IPS DF 19.7 (cell line): ENCODE measurements at regions not wholly inside any gene's neighbourhood (a gene's known extent, or its start where the extent isn't known, plus 50 kb on each side); places are given as distances from the start of the nearest gene placed in this dataset.
"Not testable (repeated sequence)": the region's sequence is repeated elsewhere in the genome, so short reads cannot be mapped to it uniquely, and the experiment has no call there.

Experiments
- DNase-seq: peaks from one replicate; pipeline ENCODE4 v3.0.0-alpha.2; 2013; ENCODE audit warnings: low read depth, low spot score

DNA sequence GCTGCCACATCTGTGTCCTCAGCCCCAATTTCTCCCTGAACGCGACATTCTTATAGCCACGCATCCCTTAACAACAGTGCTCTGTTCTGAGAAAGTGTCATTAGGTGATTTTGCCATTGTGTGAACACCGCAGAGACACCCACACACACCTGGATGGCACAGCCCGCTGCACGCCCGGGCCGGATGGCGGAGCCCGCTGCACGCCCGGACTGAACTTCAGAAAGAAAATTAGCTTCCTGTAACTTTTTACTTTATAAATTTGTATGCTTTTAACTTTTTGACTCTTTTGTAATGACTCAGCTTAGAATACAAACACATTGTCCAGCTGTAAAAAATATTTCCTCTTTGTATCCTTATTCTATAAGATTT lies 567.0 kb upstream of the B3GAT1 start:
- DNase-seq, result not testable (repeated sequence)

DNA sequence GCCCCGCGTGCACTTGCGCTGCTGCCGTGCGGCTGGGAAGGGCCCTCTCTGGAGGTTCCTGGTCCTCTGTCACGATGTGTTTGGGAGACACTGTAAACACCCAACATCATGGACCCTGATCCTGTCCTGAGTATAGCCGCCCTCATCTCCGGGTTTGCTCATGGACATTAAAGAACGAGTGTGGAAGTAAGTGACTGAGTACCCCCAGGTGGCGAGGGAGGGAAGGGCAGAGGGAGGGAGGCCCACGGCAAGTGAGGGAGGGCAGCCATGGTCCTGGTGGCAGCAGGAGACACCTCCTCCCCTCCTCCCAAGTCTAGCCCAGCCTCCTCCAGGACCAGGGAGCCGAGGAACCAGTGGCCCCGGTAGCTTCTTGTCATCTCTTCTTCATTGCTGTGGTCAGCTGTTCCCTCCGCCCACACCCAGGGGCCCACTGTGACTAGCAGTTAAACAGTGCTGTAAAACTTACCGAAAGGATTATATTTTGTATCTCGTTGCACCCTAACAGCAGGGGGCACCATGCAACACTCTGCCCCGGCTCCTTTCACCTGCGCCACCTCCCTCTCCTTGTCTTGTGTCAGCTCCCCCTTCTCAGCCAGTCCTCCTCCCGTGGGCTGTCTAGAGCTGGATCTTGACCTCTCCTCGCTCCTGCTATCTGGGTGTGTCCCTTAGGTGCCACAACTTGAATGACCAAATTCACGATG lies 566.5 kb upstream of the B3GAT1 start:
- DNase-seq, result no peak

DNA sequence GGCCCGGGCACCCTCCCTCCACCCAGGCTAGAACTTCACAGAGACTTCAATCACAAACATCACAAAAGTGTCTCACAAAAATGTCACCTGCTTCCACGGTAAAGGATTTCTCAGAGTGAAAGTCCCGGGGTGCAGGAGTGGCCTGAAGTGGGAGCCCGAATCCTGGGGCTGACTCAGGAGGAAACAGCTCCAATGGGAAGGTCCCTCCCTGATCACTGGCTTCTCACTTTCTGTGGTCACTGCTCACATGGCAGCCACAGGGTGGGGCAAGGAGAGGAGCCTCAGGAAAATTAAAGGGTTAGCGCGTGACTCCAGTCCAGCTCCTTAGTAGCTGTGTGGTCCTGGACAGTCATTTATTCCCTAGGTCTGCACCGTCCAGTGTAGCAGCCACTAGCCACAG lies 564.5 kb upstream of the B3GAT1 start:
- DNase-seq, result no peak

DNA sequence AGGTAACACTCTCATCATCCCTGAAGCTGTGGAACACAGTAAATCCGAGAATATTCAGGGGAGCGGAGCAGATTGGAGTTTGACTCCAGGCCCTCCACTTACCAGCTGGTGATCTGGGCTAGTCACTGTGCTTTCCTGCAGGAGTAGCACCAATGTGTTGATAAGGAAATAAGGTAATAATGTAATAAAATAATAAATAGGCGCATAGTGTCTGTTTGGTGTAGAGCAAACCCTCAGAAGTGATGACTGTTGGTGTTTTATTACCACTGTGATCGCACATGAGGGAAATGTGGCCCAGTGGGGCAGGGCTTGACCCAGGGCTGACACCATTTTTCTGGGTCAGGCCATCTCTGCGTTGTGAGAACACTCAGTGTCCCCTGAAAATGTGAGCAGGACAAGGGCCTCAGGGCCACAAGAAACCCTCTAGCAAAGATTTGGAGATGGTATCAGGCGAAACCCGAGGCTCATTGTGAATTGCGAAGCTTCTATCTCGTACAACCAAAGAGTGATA lies 563.9 kb upstream of the B3GAT1 start:
- DNase-seq, result no peak

DNA sequence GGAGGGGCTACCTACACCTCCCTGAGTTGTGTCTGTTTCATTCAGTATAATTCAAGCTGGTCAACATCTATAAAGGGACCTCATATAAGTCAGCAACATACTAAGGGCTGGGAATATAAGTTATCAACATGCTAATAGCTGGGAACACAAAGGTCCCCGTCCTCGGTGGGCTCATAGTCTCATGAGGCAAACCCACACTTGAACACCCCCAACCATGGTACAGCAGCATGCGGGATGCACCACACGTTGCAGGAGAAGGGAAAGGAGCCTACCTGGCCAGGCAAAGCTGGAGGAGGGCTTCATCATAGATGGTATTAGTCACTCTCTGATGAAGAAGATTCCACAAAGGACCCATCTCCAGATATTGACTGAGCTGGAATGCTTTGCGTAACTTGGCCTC lies 561.8 kb upstream of the B3GAT1 start:
- DNase-seq, result no peak

DNA sequence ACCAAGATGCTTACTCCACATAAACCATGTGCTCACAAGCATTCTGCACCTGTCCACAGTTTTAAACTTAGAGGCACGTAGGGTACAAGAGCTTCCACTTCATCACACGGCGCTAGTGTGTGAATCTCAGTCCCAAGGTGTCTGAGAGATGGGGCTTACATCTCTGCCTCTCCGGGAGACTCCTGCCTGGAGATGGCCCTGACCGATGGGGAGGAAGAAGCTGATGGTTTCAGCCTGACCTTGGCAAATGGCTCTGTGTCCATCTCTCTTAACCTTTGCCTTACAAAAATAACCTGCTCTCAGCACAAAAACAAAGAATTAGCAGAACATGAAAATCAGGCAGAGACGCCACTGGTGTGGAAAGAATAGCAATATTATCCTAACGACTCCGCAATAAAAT lies 559.3 kb upstream of the B3GAT1 start:
- DNase-seq, result no peak

DNA sequence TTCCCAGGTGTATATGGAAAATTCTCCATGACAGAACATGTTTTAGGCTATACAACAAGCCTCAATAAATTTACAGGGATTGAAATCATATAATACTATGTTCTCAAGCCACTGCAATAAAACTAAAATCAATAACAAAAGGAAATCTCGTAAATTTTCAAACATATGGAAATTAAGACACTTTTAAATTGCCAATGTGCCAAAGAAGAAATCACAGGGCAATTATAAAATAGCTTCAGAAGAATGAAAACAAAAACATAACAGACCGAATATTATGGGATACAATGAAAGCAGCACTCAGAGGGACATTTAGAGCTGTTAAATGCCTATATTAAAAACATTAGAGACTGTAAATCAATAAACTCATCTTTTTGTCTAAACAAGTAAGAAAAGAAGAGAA lies 555.7 kb upstream of the B3GAT1 start:
- no peak for DNase-seq

DNA sequence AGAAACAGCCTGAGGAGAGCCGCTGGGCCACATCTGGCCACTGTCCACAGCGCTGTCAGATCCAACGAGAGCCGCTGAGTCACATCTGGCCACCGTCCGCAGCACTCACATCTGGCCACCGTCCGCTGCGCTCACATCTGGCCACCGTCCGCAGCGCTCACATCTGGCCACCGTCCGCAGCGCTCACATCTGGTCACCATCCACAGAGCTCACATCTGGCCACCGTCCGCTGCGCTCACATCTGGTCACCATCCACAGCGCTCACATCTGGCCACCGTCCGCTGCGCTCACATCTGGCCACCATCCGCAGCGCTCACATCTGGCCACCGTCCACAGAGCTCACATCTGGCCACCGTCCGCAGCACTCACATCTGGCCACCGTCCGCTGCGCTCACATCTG lies 549.3 kb upstream of the B3GAT1 start:
- DNase-seq, result not testable (repeated sequence)

DNA sequence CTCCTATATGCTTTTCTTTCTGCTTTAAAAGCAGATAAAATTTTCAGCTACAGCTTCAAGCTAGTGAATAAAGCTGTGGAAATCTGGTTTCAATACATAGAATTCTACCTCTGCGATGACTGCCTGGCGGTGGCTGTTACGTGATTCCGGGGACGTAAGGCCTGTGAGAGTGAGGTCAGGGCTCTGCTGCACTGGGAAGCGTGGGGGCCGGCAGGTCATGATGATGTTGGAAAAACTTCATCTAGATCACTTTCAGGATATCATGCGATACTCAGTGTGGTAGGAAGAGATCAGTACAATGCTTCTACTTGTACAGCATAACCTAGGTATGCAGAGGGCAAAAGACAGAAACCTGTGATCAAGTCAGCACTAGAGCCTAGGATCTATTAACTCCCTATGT lies 546.8 kb upstream of the B3GAT1 start:
- no peak for DNase-seq

DNA sequence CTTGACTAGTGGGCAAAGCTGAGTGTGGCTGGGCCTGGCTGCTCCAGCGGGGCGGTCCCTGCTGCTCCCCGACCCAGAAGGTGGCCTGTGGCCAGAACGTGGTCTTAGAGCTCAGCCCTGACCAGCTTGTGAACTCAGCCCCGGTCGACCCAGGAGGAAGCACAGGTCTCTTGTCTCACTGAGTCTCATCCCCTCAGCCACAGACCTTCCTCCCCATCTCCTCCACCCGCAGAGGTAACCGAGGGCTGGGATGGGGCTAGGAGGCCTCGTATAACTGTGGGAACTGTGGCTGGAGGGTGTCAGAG lies 546.2 kb upstream of the B3GAT1 start:
- DNase-seq, result no peak

DNA sequence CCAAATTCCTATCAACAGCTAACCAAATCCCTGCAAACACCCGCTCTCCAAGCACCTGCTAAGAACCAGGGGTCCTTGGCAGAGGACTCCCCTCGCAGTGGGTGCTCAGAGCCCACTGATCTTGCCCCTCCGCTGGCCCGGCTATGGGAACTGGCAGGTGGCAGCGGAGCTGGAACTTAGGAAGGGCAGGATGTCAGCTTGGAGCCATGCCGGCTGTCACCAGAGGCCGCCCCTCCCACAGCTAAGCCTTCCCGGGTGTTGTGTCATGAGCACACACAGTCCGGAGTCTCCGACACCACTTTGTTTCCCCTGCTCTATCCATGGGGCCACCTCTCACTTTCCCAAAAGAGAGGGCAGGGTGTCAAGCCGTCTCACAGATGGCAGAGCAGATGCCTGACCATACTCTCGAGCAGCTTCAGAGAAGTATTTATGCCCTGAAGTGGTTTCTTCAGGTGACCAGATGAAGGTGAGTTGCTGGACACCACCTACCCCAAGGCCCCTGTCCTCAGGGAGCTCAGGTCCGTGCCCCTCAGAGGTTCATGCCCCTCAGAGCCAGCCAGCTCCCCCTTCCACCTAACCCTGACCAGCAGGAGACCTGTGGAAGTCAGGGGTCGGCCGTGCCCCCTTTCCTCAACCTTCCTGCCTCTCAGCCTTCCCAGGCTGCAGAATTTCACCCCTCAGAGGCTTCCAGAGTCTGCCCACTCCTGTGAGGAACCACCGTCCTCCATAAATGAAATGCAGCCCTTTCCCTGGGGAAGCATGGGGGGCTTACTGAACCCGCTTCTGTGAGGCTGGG lies 545.7 kb upstream of the B3GAT1 start:
- DNase-seq, result no peak

DNA sequence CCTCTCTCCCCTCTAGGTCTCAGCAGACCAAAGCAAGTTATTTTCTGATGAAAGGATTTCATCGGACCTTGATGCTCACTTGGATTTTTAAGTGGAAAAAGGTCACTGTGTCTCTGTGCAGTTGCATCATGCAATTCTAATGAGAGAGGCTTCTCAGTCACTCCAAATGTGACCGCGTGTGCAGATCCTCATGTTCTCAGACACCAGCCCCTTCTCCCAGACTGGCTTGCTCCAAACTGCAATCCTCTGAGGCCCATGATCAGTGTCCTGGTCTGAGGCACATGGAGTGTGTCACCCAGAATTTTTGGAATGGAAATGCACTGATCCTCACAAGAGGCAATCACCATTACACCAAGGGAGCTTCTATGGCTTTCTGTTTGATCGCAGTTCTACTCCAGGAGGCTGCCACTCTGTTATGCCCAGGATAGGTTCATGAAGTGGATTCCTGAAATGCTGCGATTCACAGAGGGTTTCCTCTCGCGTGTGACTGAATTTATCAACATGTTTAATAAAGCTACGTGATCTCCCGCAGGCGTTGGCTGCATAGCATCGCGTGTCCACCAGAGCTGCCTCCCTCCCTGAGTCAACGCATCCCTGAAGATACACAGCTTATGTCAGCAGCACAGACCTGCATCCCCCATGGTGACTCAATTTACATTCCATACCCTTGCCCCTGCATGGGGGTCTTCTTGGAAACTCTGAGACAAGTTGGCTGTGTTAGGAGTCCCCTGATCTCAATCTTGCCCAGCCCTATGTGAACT lies 544.6 kb upstream of the B3GAT1 start:
- DNase-seq, result no peak

DNA sequence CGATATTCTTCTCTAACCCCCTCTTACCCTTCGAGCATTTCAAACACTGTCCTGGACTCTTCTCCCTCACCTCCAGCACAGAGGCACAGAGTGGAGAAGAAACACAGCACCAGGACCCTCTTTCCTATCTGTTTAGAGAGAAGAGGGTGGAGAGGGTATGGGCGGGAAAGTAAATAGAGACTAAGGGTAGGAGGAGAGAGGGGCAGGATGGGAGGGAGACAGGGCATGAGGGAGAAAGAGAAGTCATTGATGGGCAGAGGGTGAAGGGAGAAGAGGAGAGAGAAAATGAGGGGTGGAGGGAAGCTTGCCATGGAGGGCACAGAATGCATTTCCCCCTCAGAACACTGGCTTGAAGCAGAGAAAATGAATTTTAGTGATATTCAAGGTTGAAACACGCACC lies 543.9 kb upstream of the B3GAT1 start:
- DNase-seq, result not testable (repeated sequence)

DNA sequence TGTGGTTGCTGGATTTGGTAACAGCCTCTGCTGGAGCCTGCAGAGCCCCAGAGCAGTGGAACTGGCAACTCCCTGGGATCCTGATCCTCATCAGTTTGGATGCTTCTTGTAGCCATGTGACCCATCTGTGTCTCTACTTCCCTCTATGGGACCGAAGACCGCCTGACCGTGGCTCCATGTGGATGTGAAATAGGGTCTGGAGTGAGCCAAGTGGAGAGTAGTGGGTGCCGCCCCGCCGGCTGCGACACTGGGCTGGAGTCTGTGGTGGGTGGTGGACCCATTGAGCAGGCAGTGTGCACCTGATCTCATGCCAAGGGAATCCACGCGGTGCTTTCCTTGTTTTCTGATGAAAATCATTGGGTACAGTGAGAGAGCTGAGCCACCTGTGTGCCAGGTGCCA lies 543.2 kb upstream of the B3GAT1 start:
- no peak for DNase-seq

DNA sequence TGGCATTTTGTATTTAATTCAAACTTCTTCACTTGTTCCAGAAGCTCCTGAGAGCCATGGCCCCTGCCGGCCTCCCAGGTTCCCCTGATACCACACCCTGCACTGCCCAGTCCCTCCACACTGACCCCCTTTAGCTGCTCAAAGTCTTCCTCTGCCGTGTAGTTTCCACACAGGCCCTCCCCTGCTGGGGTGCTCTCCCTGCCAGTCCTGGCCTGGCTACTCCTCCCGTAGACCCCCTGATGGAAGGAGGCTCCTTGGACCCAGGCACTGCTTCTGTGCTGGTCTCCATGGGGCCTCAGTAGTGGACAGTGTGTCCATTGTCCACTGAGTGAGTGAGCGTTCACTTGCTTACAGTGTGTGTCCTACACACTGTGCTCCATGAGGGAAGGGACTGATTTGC lies 542.4 kb upstream of the B3GAT1 start:
- not testable (repeated sequence) for DNase-seq

DNA sequence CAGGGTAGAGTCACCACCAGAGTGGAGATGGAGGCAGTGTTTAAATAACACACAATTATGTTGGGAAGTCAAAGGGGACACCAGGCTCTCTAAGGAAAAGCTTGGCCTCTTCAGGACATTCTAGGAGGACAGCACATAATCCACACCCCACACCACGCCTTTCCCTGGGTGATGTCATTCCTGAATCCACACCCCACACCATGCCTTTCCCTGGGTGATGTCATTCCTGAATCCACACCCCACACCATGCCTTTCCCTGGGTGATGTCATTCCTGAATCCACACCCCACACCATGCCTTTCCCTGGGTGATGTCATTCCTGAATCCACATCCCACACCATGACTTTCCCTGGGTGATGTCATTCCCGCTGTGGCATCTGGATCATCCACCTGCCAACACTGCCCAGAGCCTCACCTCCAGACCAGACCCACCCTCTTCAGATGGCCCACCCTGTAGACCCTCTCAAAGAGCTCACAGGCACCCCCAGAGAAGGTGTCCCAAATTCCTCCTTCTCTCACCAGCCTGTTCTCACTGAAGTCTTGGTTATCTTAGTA lies 541.5 kb upstream of the B3GAT1 start:
- DNase-seq, result not testable (repeated sequence)

DNA sequence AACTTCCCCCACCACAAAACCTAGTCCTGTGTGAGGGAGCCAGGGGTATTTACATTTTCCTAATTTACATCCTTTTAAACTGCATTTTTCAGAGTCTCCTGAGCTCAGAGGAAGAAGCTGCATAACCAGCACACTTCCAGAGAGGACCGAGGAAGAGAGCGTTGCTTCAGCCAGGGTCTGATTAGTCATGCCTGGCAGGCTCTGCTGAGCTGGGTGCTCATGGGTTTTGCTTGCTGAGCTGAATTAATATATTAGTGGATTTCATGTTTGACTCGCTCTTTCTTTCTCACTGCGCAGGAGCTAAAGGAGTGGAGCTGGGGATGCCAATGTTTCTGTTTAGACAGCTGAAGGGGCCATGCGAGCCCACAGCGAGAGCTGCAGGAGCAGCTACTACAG lies 539.3 kb upstream of the B3GAT1 start:
- DNase-seq, result no peak

DNA sequence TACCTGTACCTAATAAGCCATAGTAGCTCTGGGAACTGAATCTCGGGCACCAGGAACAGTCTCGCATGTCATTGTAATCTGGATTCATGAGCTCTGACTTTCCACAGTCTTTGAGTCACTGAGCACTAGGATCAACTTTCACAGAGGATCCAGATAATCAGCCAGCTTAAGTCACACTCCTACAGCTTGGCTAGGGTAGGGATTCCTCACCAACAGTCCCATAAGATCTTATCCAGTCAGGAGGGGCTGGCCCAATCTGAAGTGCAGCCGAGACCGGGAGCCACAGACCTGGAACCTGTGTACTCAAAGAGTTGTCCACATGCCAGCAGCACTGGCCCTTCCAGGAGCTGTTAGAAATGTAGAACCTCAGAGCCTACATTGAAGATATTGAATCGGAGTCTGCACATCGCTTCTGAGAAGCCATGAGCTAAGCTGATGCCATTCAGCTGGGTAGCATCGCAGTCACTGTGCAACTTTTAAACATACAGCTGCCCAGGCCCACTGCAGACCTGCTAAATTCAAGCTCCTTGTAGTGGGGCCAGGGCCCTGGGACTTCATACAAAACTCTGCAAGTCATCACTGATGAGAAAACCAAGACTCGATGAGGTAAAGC lies 538.8 kb upstream of the B3GAT1 start:
- no peak for DNase-seq

DNA sequence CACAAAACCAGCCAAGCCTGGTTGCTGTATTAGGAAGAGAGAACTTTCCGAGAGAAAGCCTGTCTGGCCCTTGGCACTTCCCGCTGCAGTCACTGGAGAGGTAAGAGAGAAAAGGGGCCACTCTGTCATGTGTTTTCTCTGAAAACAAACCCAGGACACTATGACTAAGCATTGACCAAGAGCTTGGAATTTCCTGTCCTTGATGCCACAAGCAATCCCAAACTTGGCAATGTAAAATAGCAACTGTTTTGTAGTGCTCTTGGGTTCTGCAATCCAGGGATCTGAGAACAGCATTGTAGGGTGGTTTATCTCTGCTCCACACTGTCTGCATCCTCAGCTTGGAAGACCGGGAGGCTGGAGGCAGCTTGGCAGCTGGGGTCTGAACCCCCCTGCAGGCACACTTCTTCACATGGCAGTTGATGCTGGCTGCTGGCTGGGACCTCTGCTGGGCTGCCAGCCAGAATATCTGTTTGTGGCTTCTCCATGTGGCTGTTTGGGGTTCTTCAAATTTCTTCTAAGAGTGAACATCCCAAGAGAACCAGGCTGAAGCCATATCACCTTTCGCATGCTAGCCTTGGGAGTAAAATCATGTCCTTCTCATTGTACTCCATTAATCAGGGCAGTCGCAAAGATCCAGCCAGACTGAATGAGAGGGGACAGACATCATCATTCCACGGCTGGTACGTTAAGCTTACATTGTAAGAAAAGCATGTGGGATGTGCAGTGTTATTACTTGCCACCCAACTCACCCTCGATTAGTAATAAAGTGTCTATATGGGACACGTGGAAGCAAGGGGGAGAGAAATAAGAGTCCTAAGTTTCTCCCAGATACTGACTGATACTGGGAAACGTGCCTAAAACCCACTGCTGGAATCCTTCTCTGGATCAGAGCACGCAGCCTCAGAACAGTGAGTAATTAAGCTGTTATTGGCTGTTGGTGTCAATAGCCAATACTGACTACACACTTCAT lies 537.4 kb upstream of the B3GAT1 start:
- no peak for DNase-seq

DNA sequence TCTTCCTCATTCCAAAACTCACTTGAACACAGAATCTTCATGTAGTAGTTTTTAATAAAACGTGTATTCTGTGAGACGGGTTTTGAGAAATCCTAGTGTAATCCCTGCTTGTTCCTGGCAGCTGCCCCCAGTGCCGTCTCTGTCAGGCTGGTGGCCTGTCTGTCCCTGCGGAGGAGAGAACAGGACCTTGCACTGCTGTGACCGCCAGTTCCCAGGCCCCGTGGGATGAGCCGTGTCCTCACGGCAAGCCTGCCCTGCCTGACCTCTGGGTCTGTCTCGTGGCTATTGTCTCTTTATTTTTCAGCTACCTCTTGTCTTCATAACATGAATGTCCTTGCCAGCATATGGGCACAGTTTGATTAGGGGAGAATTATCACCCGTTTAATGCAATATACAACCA lies 535.5 kb upstream of the B3GAT1 start:
- no peak for DNase-seq

DNA sequence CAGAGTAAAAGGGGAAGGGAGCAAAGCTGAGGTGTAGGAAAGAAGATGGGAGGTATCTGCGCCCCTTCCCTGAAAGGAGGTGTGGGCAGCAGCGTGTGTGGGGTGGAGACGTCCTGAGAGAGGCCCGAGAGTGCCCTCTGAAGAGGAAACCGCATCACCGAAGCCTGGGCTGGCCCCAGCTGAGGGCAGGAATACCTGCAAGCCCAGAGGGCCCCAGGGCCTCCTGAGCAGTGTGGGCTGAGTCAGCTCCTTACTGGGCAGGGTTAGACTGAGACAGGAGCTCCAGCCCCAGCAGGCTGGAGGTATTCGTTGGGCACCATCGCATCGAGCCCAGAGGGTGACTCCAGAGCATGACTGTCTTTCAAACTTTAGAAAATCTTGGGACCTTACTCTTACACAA lies 534.0 kb upstream of the B3GAT1 start:
- DNase-seq, result no peak
